Mammary epithelial cell (primary cell): ENCODE measurements at regions not wholly inside any gene's neighbourhood (a gene's known extent, or its start where the extent isn't known, plus 50 kb on each side); places are given as distances from the start of the nearest gene placed in this dataset.

Experiments used
- CTCF ChIP-seq, 2 donors: IDR thresholded peaks in 1 of 2; conservative IDR thresholded peaks in 1 of 2; 2 replicates each; pipeline ENCODE4 v1.5.1; 2011 to 2012; ENCODE audit warnings: inconsistent platforms in 2 of 2, low read length in 2 of 2, mild to moderate bottlenecking in 2 of 2, control low read depth in 1 of 2, low read depth in 1 of 2; ENCODE audit not compliant: insufficient read depth in 1 of 2; ENCODE audit errors: extremely low read depth in 1 of 2
- EZH2 ChIP-seq: IDR thresholded peaks from 2 replicates; pipeline ENCODE4 v1.6.1; 2012; ENCODE audit warnings: low read length, inconsistent platforms, borderline replicate concordance

GRCh38 chr6:154891901-154892300 is 103.2 kb upstream of the TIAM2 start:
- TF ChIP-seq CTCF (conservative IDR thresholded peaks at IDR 0.05 in 1 of 2, IDR thresholded peaks at IDR 0.05 in 1 of 2; ENCODE audit: extremely low read depth in 1 of 2, insufficient read depth in 1 of 2, low read depth in 1 of 2, low read length in 2 of 2) = no peak
- TF ChIP-seq EZH2 = no peak
